HG02763 (cell line): ENCODE measurements at regions not wholly inside any gene's neighbourhood (a gene's known extent, or its start where the extent isn't known, plus 50 kb on each side); places are given as distances from the start of the nearest gene placed in this dataset.

Experiments
- ATAC-seq: cut with Tn5 transposase; IDR thresholded peaks from one replicate; pipeline ENCODE4 v1.9.1; 2021; ENCODE audit warnings: mild to moderate bottlenecking, moderate library complexity; ENCODE audit not compliant: unreplicated experiment

DNA sequence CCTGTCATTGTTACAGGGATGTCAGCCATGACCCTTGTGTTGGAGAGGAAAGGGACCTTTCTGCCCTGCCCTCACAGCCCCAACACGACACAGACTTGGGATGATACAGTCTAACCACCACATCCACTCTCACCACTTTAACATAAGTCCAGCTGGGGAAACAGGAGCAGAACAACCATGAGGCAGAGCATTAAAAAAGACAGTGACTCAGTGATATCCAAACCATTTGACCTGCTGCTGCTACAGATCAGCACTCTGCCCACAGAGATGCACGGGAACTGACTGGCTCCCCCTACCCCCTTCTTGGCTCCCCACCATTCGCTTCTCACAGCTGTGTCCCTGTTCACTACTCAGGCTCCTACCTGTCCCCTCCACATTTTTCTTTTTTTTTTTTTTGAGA lies 458.6 kb downstream of the ZNF608 start:
- no peak for ATAC-seq

- no peak for ATAC-seq
Measured at GRCh38 chr5:124285733-124286132, 460.7 kb downstream of the ZNF608 start.

DNA sequence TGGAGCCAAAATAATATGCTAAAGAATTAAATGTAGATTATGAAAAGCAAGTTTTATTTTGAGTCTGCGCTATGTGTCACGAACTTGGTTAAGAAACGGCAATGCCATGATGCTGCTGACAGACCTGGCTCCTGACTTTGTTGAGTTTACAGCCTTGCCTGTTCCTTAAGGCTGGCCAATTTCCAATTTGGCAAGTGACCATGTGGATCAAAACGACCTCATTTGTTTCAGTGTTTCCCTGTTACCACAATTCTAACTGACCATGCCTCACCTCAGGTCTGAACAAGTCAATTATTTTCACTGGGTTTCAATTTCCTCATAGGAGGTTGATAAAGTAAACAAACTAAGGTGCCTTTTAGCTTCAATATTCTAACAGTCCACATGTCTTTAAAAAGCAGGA lies 461.4 kb downstream of the ZNF608 start:
- ATAC-seq = no peak

GRCh38 chr5:124283031-124283430 lies 463.4 kb downstream of the ZNF608 start:
- ATAC-seq = no peak

DNA sequence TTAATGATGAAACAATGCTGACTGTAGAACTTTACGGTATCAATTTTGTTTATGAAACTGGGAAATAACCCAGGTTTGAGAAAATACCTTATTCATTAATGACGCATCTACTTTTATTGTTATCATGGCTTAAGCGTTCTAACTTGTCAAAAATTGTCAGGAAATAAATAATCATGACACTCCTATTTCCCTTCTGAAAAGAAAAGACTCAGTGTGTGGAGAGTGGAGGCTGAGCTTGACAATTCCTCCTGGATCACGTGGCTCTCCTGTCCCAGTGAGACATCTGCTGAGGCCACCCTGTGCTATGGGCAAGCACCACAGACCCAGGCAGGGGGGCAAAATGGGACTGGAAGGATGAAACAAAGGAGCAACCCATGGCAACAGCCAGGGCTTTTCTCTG lies 466.4 kb downstream of the ZNF608 start:
- ATAC-seq = no peak

DNA sequence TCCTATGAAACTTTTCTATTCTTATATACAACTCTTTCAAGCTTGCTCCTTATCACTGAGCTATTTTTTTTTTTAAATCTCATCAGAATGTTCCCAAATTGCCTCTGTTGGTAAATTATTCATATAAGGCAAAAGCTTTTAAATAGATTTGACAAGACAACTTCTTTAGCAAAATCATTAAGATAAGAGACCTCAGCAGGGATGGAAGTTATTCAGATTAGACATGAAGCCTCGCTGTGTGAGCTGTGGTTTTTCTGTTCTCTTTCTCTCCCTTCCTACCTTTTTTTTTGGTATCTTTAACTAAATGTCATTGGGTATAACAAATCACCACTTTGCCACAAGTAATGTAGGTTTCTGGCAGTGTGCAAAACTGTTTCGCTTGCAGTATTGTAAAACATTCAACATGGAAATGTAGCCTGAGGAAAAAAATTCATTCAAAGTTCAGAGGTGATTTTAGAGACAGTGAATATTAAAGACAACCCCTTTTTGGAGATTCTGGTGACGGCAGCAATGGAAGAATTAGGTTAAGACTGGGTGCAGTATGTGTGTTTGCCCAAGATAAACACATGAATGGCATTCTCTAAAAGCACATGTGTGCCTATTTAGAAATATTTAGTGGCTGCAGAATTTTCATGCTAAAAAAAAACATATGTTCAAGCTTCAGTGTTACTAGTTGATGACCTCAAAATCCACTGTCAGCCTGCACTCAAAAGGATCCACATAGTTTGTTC lies 467.1 kb downstream of the ZNF608 start:
- no peak for ATAC-seq

GRCh38 chr5:124278636-124279035 lies 467.8 kb downstream of the ZNF608 start:
- no peak for ATAC-seq

GRCh38 chr5:124277767-124278545 lies 468.5 kb downstream of the ZNF608 start:
- ATAC-seq = no peak

- no peak for ATAC-seq
Measured at GRCh38 chr5:124276166-124276565, 470.3 kb downstream of the ZNF608 start.

GRCh38 chr5:124274949-124275348 lies 471.5 kb downstream of the ZNF608 start:
- no peak for ATAC-seq

GRCh38 chr5:124264499-124264898 lies 481.9 kb downstream of the ZNF608 start:
- no peak for ATAC-seq

GRCh38 chr5:124263680-124264491 lies 482.6 kb downstream of the ZNF608 start:
- no peak for ATAC-seq

- no peak for ATAC-seq
Measured at GRCh38 chr5:124262991-124263571, 483.4 kb downstream of the ZNF608 start.

DNA sequence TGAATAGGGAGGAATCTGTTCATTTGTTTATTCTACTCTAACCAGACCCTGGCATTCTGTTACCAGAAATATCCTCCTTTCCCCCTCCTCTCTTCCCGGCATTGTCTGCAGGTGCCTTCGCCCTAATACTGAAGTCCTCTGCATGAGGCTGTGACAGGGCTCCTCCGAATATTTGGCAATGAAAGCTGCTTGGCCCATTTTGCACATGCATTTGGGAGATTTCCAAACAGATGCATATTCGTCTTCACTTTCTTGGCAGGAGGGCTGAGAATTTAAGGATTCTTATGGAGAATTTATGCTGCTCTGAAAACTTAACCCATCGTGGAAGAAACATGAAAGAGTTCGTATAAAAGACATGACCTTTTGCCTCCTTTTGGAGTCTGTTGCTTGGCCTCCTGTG lies 484.0 kb downstream of the ZNF608 start:
- ATAC-seq = no peak

DNA sequence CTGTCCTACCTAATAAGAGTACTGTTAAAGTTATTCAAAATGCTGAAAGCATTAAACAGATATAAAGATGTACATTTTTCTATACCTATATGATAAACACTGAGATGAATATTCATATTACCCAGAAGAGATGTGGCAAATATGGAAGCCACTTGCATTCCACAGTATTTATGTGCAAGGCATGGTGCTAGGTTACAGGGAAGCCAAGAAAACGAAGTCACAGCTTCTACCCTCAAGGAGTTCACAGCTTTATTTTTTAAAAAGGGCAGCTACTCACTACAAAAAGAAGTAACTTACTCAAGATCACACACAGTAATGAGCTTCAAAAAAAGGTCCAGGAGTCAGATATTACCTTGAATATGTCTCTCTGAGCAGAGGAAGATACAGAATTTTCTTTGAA lies 484.6 kb downstream of the ZNF608 start:
- no peak for ATAC-seq

DNA sequence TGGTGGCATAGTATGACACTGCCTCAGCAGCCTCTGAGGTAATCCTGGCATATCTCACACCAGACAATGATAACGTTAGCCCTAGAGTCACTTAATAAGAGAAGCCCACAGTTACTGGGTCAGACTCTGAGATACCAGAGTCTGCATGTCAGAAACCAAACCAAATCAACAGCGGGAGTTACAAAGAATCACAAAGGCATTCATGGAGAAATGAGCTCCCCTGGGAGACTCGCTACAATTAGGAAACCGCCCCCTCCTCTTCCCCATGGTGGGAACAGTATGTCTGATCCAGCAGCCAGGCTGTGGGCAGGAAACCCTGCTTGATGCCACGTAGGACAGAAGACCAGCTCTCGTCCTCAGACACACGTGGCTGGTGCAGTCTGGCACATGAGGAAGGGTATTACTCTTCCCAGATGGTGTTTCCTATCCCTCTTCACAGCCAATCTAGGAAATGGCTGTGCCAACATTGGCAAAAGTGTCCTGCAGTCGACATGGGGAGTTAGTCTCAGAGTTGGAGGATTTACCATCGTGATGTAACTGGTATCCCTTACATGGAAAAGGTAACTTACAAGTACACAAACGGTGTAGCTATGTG lies 485.4 kb downstream of the ZNF608 start:
- no peak for ATAC-seq

DNA sequence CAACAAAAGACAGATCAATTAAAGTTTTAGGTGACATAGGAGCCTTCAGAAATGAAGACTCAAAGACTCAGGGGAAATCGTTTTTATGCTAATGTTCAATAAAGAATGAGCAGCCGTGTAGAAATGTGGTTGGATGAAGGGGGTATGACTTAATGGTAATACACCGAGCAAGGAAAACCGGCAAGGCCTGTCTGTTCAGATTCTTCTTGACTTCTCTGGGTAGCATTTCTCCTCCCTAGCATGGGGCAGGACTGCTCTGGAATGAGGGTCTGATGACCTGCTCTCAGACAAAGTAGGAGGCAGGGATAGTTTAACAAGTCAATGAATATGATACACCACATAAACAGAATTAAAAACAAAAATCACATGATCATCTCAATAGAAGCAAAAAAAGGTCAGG lies 487.4 kb downstream of the ZNF608 start:
- no peak for ATAC-seq

- ATAC-seq = no peak
Measured at GRCh38 chr5:124257048-124257447, 489.4 kb downstream of the ZNF608 start.

DNA sequence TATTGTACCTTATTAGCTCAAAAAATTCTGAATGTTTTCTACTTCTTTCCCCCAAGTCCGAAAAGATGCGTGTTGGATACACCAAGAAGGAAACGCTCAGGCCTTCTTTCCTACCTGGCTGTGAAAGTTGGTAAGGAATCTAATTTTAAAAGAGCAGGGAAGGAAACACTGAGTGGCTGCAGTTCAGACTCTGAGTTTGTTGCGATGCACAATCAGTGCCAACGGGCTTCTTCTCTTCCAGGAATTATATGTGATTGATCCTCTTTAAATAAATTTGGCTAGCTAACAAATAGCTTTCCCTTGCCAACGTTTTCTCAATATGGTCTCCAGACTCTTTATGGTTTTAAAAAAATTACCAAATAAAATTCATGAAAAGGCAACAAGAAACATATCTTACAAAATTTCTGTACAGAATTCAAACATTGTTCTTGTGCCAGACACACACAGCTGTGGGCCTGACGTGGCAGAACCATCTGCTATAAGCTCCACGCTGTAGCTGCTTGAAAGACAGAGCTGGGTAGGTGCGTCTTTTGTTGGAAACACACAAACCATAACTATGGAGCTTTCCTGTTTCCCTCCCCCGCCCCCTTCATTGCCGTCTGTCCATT lies 493.1 kb downstream of the ZNF608 start:
- no peak for ATAC-seq

- no peak for ATAC-seq
Measured at GRCh38 chr5:124252747-124253146, 493.7 kb downstream of the ZNF608 start.
